ENCODE measurements at regions not wholly inside any gene's neighbourhood (a gene's known extent, or its start where the extent isn't known, plus 50 kb on each side); places are given as distances from the start of the nearest gene placed in this dataset.

DNA sequence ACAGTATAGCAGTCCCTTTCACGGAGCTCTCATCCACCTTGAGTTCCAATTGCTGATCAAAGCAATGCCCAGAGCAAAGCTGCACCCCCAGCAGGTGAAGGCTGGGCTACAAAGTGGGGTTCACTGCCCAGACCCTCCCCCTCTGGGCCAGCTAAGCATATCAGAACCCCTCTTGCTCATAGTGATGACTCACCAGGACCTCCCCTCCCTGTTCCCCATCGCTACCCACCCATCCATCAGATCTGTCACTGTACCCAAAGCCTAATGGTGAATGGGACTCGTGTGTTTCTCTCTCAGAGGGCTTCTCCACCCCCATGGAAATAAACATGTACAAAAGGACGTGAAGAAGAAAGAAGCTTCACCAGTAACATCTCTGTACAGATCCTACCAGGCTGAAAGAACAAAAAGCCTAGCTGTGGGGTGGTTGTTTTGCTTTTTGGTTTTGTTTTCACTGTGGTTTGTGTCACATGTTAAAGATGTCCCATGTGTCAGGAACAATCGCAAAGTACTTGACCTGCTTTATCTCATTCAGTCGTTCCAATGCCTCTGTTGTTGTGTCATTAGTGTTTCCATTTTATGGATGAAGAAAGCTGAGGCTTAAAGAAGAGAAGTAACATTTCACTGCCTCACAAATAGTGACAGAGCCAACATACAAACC lies 518.5 kb downstream of the CD83 start:
- no peak for DNase-seq (ENCODE audit: low read depth)

DNA sequence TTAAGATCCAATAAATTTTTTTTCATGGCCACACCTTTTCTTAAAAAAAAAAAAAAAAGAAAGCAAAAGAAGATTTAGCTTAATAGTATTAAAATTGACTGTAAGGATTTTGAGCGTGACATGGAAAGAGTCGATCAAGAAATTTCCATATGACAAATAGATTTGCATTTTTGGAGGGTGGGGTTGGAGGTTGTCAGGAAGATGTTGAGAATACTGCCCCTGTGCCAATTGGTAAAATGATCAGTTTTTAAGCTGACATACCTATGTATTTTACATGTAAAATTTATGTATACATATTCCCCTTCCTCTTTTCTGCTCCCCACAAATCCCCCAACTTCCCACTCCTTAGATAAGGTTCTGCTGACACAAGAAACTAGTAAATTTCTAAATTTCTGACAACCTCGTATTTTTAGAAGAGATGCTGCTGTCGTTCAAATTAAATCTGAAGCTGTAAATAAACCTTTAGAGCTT lies 520.9 kb downstream of the CD83 start:
- no peak for DNase-seq (ENCODE audit: low read depth)

DNA sequence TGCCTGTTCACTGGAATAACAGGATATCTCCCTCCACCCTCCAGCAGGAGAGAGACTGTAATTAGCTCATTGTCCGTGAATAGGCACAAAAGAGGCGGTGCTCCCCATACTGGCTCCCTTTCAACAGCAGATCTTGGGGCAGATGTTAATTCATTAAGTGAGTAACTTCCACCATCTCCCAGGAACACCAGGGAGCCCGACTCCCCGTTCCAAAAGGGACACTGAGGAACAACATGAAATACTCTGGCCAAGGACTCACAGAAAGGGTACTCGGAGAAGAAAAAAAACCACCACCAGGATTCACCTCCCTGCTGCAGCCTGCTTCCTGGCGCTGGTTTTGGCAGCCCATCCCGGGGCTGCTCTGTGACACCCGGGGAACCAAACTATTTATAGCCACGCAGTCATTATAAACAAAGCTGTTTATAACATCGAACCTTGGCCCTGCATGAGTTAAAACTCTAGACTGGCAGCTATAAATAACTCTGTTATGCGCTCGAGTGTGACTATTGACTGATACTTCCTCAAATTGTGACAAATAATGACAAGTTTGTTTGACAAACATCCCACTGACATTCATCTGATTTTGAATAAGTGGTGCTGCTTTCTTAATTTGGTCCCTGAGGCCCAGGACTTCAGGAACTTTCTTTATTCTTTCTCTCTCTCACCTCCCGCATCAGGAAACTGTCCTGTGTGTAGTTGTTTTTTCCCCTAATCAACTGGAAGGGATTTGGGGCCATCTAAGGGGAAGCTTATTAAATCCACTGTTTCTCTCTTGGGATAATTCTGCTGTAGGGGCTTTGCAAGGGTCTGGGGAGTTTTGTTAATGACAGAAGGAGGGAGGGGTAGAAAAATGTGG lies 521.6 kb downstream of the CD83 start:
- peak; percentile 37 for DNase-seq (ENCODE audit: low read depth)

DNA sequence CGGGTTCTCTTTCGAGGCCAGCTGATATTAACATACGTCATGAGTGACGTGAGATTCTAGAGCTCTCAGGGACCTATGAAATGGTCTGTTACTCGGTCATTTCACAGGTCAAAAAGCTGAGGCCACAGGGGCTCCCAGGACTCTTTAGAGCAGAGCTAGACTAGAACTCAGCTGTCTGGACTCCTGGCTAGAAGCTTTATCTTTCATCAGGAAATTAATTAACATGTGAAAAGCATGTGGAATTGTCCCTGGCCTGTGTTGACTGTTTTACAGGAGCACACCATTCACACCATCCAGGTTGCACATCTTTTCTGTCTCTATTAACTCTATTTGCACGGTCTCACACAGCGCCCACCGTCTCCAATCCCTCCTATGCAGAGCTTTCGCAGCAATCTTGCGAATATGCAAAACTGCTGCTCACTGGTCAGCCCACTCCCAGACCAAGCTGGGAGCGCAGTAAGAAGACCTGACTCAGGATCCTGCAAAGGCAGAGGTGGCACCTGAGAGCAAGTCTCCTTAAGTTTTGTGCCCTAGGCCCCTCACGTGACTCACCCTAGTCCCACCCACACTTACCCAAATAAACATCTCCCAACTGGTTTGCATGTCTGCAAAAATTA lies 522.5 kb downstream of the CD83 start:
- no peak for DNase-seq (ENCODE audit: low read depth)

DNA sequence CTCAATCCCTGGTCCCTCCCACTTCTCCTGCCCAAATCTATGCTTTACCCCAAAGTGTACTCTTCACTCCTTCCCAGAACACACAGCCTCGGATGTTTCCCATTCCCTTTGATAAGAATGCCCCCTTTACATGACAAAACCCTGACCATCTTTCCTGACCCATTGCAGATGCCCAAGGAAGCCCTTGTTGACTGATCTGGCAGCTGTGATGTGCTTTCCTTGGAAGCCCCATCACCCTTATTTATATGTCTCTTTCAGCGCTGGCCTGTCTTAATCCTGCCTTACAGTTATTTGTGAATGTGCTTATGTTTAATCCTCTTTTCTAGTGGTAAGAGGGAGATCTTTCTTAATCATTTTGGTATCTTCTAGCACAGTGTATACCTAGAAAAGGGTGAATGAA lies 523.1 kb downstream of the CD83 start:
- no peak for DNase-seq (ENCODE audit: low read depth)

DNA sequence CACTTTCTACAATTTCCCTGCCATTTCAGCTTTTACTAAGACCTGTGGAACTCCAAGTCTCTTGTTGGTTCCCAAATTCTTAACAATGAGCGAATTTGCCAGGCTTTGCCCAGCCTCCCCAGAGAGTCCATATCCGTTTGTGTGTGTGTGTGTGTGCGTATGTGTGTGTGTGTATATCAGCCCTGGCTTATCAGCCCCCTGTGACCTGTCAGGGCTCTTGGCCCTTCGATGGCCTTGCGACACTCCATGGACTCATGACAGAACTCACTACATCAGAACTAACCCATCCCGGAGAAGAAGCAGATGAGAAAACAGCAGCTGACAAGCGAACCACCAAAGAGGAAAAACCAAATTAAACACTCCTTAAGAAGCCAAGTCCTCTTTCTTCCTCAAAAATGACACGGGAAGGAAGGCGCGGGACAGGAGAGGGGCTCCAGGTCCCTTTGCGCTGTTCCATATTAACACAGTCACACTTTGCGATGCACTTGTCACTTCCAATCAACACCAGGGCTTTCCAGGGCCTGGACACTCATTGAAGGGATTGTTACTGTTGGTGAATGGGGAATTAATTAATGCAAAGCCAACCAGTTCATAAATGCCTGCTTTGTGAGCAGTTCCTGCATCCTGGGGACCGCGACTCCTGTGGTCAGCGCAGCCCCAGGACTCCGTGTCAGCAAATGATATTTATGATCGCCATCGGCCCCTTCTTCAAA lies 524.0 kb downstream of the CD83 start:
- no peak for DNase-seq (ENCODE audit: low read depth)

DNA sequence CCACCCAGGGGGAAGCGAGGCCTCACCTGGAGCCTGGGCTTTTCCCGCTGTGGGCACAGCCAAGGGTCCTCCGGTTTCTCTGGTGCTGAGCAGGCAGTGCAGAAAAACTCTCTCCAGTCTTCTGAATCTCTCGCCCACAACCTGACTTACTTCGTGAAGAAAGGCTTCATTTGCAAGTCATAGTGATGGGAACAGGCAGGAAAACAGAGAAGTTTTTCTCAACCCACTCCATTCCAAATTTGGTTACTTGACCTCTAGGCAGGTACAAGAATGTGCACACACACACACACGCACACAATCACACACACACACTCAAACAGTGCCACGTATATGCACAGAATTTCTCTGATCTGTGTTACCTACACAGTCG lies 524.5 kb downstream of the CD83 start:
- DNase-seq (ENCODE audit: low read depth) = no peak

DNA sequence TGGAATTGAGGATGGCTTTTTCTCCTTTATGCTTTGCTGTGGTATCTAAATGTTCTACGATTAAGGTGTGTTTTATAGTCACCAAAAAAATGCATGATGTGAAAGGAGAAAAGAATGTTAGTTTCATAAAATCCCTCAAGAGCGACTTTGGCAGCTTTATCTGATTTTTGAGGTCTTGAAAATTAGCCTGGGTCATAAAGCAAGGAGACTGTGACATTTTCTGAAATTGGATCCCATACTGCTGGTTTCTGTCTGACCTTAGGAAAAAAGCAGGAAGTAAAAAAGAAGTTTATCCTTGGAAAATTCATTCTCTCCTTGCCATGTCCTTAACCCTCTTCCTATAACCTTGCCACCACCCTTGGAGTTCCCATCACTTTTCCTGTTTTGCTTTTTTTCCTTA lies 525.3 kb downstream of the CD83 start:
- no peak for DNase-seq (ENCODE audit: low read depth)

DNA sequence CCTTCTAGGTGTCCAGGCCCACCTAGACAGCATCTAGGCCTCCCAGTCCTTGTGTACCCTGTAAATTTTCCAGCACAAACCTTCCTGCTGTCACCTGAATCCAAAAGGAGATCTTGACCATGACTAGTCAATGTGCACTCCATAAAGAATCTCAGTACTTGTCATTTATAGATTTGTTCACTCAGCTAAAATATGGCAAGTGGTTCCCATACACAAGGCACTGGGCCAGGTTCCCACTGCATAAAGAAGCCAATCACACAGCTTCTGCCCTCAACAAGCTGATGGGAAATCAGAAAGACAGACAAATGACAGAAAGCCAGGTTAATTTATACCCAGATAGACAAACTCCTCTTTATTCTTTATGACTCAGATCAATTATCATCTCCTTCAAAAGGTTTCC lies 526.8 kb downstream of the CD83 start:
- DNase-seq (ENCODE audit: low read depth) = no peak

DNA sequence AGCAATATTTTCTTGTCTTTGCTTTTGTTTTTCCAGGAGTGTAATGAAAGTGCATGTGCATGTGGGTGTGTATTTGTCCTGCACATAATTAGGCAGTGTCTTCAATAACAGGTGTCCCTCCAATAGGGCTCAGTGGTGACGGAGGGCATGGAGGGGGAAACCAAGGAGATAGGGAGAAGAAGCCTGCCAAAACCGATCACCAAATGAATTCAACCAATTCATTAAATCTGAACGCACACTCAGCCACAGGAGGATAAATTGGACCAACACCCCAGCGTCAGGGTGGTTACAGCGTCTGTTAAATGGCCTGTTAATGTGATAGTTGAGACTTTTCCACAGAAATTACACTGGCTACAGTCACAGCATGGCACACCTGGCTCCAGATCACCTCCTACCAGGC lies 527.6 kb downstream of the CD83 start:
- no peak for DNase-seq (ENCODE audit: low read depth)

DNA sequence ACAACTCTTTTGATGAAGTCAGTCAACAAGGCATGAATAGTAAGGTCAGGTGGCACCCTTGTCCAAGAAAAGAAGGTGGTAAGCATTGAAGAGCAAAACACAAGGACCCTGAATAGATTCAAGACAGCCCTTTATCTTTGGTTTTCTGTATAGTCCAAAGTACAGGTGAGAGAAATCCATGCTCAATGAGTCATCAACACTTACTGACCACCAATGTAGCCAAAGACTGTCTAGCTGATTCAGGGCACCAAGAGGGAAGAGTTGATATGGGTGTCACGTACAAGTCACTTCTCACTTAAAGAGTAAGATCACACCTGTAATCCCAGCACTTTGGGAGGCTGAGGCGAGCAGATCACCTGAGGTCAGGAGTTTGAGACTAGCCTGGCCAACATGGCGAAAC lies 528.3 kb downstream of the CD83 start:
- no peak for DNase-seq (ENCODE audit: low read depth)

DNA sequence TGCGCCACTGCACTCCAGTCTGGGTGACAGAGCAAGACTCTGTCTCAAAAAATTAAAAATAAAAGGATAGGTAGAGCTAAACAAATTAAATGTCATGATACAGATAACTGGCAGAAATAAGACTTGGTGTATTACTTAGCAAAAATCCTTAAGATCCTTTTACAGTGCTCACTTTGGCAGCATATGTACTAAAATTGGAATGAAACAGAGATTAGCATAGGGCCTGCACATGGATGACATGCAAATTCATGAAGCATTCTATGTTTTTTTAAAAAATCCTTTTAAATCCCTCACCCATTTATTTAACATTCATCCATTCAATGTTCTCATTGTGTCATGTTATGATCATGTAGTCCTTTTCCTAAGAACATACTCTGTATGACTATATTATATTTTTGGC lies 528.8 kb downstream of the CD83 start:
- no peak for DNase-seq (ENCODE audit: low read depth)

DNA sequence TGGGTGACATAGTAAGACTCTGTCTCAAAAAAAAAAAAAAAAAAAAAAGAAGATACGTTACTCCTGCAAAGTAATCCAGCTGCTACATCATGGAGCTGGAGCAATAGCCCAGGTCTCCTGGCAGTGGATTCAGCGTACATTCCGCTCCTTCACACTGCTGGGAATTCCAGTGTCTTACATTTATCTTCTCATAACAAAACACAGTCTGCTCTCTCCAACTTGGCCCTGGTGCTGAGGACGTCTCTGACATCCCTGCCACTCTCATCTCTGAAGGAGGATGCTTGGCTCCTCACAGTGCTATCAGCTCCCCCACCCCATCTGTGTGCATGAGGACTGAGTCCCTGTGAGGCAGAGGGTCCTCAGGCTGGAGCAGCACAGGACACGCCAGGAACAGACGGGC lies 529.8 kb downstream of the CD83 start:
- DNase-seq (ENCODE audit: low read depth) = no peak

DNA sequence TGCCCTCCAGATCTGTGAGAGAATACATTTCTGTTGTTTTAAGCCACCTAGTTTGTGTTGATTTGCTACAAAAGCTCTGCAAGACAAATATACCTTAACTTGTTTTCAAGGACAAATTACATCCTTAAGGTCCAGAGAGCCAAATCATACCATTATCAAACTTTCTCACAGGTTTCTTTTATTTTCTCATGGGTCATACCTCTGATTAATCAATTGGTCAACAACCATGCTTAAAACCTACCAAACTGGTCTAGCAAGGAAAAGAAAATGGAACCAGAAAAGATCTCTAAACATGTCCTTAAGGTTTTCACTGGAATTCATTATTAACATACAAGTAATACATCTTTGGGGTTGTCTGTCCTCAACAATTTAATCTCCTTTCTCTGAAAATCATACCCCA lies 535.0 kb downstream of the CD83 start:
- no peak for DNase-seq (ENCODE audit: low read depth)

DNA sequence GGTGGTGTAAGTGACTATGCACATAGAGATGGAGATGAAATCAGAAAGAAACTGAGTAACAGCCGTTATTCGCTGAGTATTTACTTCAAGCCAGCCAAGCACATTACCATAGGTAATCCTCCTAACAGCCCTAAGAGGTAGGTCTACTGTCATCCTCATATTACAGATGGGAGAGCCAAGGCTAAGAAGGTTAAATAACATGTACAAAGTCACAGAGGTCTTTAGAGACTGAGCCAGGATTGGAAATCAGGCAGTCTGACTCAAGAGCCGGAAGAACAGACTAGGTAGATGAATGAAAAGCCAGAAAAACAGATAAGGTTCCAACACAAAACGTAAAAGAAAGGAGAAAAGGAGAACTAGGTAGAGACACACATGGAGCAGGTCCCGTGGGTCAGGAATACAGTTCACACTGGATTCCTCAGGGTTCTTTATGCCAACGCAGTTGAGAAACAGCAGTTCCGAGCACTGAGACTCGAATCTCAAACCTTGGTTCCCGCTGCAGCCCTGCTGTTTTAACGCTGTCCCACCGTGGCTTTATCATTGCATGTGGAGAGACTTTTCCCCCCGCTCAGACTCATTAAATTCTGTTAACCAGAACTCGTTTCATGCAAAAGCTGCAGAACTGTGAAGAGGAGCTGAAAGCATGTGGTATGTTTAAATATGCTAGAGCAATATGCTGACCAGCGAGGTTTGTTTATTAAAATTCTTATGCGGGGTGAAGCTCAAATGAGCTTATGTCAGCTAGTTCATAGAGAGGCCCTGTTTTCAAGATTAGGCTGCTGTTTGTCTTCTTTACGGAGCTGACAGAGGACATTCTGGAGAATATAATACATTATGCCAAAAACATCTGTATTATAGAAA lies 537.9 kb downstream of the CD83 start:
- DNase-seq (ENCODE audit: low read depth) = no peak

DNA sequence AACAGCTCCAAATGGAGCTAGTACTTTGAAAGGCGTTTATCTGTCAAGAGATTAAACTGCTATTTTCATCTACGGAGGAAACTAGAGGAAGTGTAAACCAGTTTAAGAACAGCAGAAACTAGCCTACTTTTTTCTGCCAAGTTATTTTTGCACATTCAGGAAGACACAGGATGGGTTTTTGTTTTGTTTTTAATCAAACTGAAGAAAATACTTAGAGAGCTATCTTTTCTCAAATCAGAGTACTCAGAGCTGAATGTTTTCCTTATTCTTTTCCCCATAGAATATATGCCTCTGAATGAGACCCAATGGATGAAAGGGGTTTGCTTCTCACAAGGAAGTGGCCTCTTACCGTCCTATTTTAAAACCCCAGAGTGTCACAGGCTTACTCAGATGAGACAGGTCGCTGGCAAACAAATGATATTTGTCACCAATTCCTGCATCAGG lies 538.5 kb downstream of the CD83 start:
- no peak for DNase-seq (ENCODE audit: low read depth)

DNA sequence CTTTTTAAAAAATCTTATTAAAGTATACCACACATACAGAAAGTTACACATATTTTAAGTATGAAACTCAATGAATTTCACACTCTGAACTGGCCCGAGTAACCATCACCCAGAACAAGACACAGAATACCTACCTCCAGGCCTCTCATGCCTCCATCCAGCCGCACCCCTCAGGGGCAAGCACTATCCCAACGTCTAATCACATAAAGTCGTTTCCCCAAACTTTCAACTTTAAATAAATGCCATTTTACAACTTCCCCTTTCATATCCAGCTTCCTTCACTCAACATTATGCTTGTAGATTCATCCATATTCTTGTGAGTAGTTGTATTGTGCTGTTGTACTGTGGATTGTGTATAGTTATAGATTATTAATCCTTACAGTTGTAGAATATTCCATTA lies 539.1 kb downstream of the CD83 start:
- no peak for DNase-seq (ENCODE audit: low read depth)

DNA sequence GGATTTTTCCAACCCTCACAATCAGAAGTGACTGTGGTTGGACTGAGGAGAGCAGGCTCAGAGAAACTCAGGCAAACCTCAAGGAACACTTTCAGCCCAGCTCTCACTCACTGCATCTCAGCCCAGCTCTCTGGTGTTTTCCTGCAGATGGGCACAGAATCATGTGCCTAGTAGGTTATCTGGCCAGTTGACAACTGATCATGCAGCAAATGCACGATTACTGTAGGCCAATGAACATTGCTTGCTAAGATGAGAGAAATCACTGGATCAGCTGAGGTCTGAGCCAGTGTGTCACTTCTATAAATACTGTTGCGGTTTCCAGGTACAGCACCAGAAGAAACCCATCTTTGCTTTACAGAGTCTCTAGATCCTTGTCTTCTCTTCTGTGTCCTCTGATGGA lies 540.5 kb downstream of the CD83 start:
- DNase-seq (ENCODE audit: low read depth) = no peak

DNA sequence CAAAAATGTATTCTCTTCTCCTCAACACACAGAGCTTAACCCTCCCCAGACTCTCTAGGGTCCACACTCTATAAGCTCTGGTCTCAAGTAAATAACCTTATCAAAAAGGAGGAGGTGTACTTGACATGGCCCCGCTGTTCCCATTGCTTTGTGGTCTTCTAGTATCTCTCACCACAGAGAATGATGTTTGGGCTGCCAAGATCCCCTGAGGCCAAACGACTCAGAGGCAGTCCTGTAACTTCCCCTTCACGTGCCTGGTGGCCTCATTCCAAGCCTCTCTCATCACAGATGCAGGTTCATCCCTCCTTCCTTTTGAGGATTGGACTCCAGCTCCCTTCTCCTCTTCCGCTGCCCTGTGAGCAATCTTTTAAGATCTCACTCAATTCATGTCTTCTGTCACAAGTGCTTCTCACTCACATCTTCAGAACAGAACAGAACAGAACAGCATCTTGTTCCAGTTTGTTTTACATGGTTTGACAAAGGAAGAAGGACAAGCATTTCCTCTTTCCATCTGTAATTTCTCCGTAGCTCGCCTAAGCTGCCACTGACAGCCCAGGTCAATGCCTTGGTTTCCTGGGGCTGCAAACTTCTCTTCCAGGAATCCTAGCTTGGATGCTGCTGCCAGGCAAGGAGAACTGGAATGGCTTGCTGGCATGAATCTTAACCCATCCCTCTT lies 541.5 kb downstream of the CD83 start:
- DNase-seq (ENCODE audit: low read depth) = peak; percentile 76

DNA sequence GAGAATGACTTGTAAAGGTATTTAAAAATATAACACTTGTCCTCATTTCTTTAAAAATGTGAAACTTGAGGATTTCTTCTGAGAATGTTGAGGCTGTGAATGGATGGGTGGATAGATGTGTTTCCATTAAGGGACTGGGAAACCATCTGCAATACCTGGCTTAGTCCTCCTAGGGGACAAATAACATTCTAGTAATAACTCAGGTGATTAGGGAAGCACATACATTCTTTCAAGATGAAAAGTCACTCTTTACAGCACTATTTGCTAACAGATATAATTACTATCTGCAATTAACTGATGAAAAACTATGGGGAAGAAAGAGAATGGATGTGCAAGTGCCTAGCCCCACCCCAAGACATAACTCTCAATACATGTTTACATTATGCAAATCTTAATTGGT lies 542.3 kb downstream of the CD83 start:
- DNase-seq (ENCODE audit: low read depth) = no peak

Measured in Daoy (cell line).